ENCODE measurements at regions not wholly inside any gene's neighbourhood (a gene's known extent, or its start where the extent isn't known, plus 50 kb on each side); places are given as distances from the start of the nearest gene placed in this dataset.
"Not testable (repeated sequence)": the region's sequence is repeated elsewhere in the genome, so short reads cannot be mapped to it uniquely, and the experiment has no call there.

GRCh38 chr6:139528471-139528870 is 154.0 kb upstream of the CITED2 start:
- DNase-seq, result no peak

- no peak for DNase-seq
Measured at GRCh38 chr6:139525415-139525814, 151.0 kb upstream of the CITED2 start.

- DNase-seq, result no peak
Measured at GRCh38 chr6:139523986-139524385, 149.5 kb upstream of the CITED2 start.

- DNase-seq, result no peak
Measured at GRCh38 chr6:139522511-139523220, 148.2 kb upstream of the CITED2 start.

GRCh38 chr6:139521338-139521737 is 146.9 kb upstream of the CITED2 start:
- no peak for DNase-seq

GRCh38 chr6:139520321-139520768 is 145.9 kb upstream of the CITED2 start:
- DNase-seq, result no peak

- DNase-seq, result no peak
Measured at GRCh38 chr6:139519571-139520031, 145.2 kb upstream of the CITED2 start.

GRCh38 chr6:139519097-139519496 is 144.6 kb upstream of the CITED2 start:
- no peak for DNase-seq

- DNase-seq, result no peak
Measured at GRCh38 chr6:139518556-139519091, 144.2 kb upstream of the CITED2 start.

GRCh38 chr6:139517998-139518555 is 143.6 kb upstream of the CITED2 start:
- DNase-seq, result not testable (repeated sequence)

GRCh38 chr6:139515511-139515910 is 141.1 kb upstream of the CITED2 start:
- no peak for DNase-seq

- DNase-seq, result no peak
Measured at GRCh38 chr6:139514819-139515218, 140.4 kb upstream of the CITED2 start.

- no peak for DNase-seq
Measured at GRCh38 chr6:139510040-139510790, 135.8 kb upstream of the CITED2 start.

GRCh38 chr6:139509167-139509566 is 134.7 kb upstream of the CITED2 start:
- DNase-seq, result no peak

- no peak for DNase-seq
Measured at GRCh38 chr6:139508576-139508975, 134.1 kb upstream of the CITED2 start.

- DNase-seq, result no peak
Measured at GRCh38 chr6:139508023-139508422, 133.6 kb upstream of the CITED2 start.

- no peak for DNase-seq
Measured at GRCh38 chr6:139500977-139501376, 126.5 kb upstream of the CITED2 start.

GRCh38 chr6:139498715-139499114 is 124.3 kb upstream of the CITED2 start:
- DNase-seq, result no peak

GRCh38 chr6:139497345-139497961 is 123.0 kb upstream of the CITED2 start:
- DNase-seq, result no peak

- no peak for DNase-seq
Measured at GRCh38 chr6:139496654-139497344, 122.4 kb upstream of the CITED2 start.

- DNase-seq, result no peak
Measured at GRCh38 chr6:139494376-139494990, 120.0 kb upstream of the CITED2 start.

GRCh38 chr6:139490482-139490881 is 116.0 kb upstream of the CITED2 start:
- no peak for DNase-seq

Measured in midbrain (tissue), 1 donor.